GM12865 (cell line): ENCODE measurements at regions not wholly inside any gene's neighbourhood (a gene's known extent, or its start where the extent isn't known, plus 50 kb on each side); places are given as distances from the start of the nearest gene placed in this dataset.
A peak's percentile ranks its signal among the peaks of the same experiment; 100 is the strongest.

Experiments
- DNase-seq: peaks from one replicate; pipeline ENCODE4 v3.0.0; 2010; ENCODE audit warnings: low read depth
- H3K4me3 ChIP-seq: 2 replicates; pipeline ENCODE4 v1.5.1; 2011; ENCODE audit warnings: mild to moderate bottlenecking, low read depth, low read length, control low read depth
- TF ChIP-seq, protein P1 (sequence below): IDR thresholded peaks from 2 replicates; pipeline ENCODE4 v1.5.1; 2011; ENCODE audit warnings: low read length, control low read depth, low read depth, inconsistent platforms; ENCODE audit not compliant: insufficient read depth; ENCODE audit errors: missing control alignments

DNA sequence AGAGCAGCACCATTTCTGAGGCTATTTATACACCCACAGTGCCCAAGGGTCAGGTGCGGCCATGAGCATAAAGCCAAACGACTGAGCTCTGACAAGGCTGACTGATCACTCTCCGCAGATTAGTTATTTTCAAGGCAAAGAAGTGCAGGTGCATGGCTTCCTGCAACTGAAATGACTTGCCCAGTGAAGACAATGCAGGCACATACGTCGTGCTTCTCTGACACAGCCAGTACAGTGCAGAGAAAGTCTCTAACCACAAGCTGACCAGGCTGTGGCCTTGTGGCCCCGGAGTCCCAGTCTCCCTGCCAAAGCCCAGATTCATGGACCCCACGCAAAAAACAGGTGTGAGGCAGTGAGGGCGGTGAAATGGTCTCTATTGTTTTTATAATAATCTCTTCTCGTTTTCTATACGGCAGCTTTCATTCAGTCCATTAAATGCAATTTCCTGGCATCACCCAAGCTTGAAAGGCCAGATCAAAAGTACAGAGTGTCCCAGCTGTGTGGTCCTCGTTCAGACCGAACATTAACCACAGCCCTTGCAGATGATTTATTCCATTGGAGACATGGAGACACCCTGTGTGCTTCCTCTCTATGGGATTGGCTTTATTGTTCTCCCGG is 447.0 kb upstream of the ID2 start:
- peak; percentile 95 for DNase-seq
- TF ChIP-seq, protein P1, sequence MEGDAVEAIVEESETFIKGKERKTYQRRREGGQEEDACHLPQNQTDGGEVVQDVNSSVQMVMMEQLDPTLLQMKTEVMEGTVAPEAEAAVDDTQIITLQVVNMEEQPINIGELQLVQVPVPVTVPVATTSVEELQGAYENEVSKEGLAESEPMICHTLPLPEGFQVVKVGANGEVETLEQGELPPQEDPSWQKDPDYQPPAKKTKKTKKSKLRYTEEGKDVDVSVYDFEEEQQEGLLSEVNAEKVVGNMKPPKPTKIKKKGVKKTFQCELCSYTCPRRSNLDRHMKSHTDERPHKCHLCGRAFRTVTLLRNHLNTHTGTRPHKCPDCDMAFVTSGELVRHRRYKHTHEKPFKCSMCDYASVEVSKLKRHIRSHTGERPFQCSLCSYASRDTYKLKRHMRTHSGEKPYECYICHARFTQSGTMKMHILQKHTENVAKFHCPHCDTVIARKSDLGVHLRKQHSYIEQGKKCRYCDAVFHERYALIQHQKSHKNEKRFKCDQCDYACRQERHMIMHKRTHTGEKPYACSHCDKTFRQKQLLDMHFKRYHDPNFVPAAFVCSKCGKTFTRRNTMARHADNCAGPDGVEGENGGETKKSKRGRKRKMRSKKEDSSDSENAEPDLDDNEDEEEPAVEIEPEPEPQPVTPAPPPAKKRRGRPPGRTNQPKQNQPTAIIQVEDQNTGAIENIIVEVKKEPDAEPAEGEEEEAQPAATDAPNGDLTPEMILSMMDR = no peak
- no peak overlapping the region for H3K4me3 ChIP-seq

DNA sequence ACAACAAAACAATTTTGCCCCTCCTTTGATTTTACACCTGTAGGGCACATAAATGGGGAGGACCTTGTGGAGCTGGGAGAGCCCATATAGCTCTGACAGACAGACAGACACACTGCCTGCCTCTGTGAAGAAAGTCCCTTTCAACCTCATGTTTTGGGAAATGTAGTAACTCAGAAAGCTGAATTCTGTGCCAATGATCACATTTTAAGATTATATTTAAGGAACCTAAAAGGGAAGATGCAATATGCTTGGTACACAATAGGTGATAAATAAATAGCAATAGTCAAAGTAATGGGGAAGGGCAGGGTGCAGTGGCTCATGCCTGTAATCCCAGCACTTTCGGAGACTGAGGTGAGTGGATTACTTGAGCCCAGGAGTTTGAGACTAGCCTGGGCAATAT is 446.4 kb upstream of the ID2 start:
- DNase-seq = no peak
- TF ChIP-seq, protein P1 = no peak

DNA sequence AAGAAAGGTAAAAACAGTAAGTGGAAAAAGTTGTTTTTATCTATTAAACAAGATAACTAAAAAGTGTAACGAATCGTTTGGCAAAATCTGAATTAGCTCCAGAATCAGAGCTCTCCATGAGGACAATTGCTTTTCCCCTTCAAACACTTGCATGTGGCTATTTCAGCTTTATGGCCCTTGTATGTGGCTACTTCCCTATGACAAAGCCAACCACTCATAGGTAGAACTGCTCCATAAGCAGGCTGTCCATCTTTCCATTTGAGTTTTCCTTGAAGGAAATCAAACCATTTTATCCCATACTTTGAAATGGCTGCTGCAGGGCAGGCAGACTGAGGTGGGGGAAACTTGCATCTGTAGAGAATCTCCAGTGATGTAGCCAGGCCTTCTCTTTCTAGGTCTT is 445.5 kb upstream of the ID2 start:
- TF ChIP-seq, protein P1 = no peak
- DNase-seq = no peak
- H3K4me3 ChIP-seq = no peak overlapping the region

More for the DNA sequence above, 446.4 kb upstream of the ID2 start:
- H3K4me3 ChIP-seq = no peak overlapping the region

DNA sequence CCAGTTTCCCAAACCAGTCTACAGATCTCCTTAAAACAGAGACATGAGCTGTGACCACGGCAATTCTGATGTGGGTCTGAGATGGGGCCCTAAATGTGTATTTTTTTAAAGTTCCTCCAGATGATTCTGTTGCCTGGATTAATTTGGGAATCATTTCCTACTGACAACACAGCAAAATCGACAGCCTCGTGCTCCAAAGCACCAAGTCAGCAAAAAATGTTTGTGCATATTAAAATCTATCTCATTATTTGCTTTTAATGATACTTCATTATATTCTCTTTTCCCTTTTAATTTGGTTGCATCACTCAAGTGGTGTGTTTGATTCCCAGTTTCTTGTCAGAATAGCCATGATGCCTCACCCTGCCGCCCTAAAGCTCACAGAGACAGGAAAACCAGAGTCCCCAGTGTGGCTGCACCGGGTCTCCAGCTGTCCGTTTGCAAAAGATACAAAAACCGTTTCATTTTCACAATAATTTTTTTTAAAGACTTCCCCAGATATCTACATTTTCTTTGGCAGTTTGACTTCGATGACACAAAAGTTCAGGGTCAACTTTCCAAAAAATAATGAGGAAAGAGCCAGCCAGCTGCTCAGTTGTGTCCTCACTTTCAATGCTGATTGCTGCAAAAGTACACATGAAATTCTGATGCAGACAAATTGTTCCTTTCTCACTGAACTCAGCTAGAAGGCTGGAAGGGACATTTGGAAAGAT is 443.2 kb upstream of the ID2 start:
- peak; percentile 26 for DNase-seq
- no peak overlapping the region for H3K4me3 ChIP-seq
- TF ChIP-seq, protein P1 = no peak

DNA sequence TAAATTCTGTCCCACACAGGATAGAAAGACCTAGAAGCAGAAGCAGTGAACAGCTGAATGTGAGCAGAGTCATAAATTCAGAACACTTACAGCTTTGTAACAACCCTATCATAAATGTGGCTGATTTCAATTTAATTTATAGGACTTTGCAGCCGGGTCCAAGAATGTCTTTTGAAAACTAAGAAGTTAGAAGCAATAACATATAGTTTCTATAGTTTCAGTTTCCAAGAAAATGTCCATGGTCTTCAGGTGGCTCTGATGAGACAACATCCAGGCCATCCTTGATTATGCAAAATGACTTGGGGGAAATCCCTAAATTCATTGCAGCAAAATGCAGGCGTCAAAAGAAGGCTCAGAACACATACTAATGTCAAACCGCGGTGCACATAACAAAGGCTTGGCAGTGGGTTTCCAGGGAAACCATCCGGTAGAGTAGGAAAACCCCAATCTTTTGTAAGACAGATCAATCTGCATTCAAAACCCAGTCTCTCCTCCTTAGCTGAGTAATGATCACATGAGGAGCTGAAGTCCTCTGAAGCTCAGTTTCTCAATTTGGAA is 442.2 kb upstream of the ID2 start:
- TF ChIP-seq, protein P1 = no peak
- DNase-seq = peak; percentile 16
- no peak overlapping the region for H3K4me3 ChIP-seq

DNA sequence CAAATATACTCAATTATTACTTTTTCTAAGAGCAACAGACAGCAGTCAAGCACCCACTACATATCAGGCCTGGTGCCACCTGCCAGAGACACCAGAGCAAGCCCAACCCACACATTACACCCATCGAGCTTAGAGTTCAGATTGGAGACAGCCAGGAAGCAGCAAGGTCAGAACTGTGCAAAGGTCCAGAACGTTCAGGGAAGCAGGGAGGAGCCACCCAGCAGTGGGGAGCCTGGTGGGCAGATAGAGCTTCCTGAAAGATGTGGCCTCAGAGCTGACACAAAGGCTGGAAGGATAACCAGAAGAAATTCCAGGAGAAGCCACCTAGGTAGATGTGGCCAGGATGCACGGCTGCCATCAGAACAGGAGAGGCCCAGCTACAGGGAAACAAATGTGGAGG is 440.5 kb upstream of the ID2 start:
- TF ChIP-seq, protein P1 = no peak
- no peak for DNase-seq
- H3K4me3 ChIP-seq = no peak overlapping the region
